ENCODE measurements at regions not wholly inside any gene's neighbourhood (a gene's known extent, or its start where the extent isn't known, plus 50 kb on each side); places are given as distances from the start of the nearest gene placed in this dataset.

DNA sequence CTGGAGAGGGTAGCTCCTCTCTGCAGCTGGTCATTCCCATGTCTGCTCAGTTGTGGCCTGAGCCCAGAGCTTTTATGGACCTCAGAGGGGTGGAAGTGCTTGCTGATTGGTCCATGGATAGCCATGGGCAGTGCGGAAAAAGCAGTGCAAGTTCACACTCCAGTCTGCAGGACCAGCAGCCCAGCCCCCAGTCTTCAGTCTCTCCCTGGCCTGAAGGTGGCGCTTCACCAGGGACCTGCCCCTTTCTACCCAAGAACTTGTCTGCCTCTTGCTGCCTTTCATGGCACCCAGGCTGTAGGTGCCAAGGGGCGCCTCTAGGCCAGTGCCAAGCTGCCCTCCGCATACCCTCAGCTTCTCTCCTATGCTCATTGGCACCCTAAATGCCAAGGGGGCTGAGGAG, 91.0 kb downstream of the TBXT start:
- intact Hi-C loops (cut with micrococcal nuclease), result no loop called here
- no peak overlapping the region for H3K4me3 Mint-ChIP-seq
- no peaks in the 10 kb centered on the region for H3K79me2 ChIP-seq (ENCODE audit: insufficient read depth, low read length)
- H3K9me3 Mint-ChIP-seq, result peaks cover 0 to 6% (median 2%) of the 10 kb centered on the region in 7 donors
- H3K4me1 ChIP-seq (ENCODE audit: control insufficient read depth in 1 of 2, insufficient read depth in 2 of 2, low read length in 2 of 2), result no peaks in the 10 kb centered on the region
- H3K9ac ChIP-seq (ENCODE audit: insufficient read depth, low read length, poor library complexity, severe bottlenecking), result no peak overlapping the region
- H3K27me3 Mint-ChIP-seq (ENCODE audit: low read depth in 3 of 3), result peaks cover 0 to 3% (median 2%) of the 10 kb centered on the region in 3 donors
- no peak overlapping the region for H2AFZ ChIP-seq (ENCODE audit: insufficient read depth, low read depth, low read length, poor library complexity, severe bottlenecking)
- H3K9me3 ChIP-seq (replicated peaks in 1 of 2; ENCODE audit: control insufficient read depth in 1 of 2, insufficient read depth in 1 of 2, low read length in 2 of 2), result no peaks in the 10 kb centered on the region
- no peak overlapping the region for H3K27ac ChIP-seq (ENCODE audit: low read depth in 1 of 2, low read length in 2 of 2)
- H3K36me3 Mint-ChIP-seq, result no peaks in the 10 kb centered on the region
- DNase-seq, result no peak
- H3K36me3 ChIP-seq (replicated peaks in 1 of 2; ENCODE audit: control insufficient read depth in 1 of 2, insufficient read depth in 2 of 2, low read length in 2 of 2), result no peaks in the 10 kb centered on the region
- H3K27ac Mint-ChIP-seq, result no peak overlapping the region
- no peak overlapping the region for H3K4me3 ChIP-seq (replicated peaks in 1 of 3; ENCODE audit: low read depth in 2 of 3, low read length in 3 of 3)
- H3K27me3 ChIP-seq (ENCODE audit: control insufficient read depth in 2 of 2, insufficient read depth in 2 of 2, low read length in 2 of 2), result no peaks in the 10 kb centered on the region
- H3K4me1 Mint-ChIP-seq, result no peaks in the 10 kb centered on the region
- H3K4me2 ChIP-seq (replicated peaks; ENCODE audit: extremely low read depth, low read length, poor library complexity, severe bottlenecking), result no peak overlapping the region
- WGBS (ENCODE audit: insufficient coverage), result 81% methylated on average over 4 of the region's 4 CpGs
- no peaks in the 10 kb centered on the region for H4K20me1 ChIP-seq (ENCODE audit: insufficient read depth, low read length)
- TF ChIP-seq, protein P1, sequence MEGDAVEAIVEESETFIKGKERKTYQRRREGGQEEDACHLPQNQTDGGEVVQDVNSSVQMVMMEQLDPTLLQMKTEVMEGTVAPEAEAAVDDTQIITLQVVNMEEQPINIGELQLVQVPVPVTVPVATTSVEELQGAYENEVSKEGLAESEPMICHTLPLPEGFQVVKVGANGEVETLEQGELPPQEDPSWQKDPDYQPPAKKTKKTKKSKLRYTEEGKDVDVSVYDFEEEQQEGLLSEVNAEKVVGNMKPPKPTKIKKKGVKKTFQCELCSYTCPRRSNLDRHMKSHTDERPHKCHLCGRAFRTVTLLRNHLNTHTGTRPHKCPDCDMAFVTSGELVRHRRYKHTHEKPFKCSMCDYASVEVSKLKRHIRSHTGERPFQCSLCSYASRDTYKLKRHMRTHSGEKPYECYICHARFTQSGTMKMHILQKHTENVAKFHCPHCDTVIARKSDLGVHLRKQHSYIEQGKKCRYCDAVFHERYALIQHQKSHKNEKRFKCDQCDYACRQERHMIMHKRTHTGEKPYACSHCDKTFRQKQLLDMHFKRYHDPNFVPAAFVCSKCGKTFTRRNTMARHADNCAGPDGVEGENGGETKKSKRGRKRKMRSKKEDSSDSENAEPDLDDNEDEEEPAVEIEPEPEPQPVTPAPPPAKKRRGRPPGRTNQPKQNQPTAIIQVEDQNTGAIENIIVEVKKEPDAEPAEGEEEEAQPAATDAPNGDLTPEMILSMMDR (IDR thresholded peaks at IDR 0.05), result no peak

DNA sequence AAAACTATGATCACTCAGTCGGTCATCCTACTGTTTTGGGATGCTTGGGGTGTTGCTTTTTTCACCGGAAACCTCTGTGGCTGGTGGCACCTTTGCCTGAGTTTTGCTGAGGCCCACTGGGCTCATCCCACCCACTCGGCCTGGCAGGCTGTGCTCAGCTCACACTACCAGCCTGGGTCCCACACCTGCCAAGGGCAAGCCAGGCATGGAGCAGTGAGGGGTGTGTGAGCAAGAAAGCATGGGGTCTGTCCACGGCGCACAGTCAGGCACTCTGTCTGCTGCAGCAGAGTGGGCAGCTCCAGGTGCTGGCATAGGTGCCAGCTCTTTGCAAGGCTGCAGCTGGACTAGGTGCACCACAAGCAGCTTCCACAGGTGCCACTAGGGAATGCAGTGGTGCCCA, 91.7 kb downstream of the TBXT start:
- no peaks in the 10 kb centered on the region for H3K36me3 Mint-ChIP-seq
- no peaks in the 10 kb centered on the region for H3K27me3 ChIP-seq (ENCODE audit: control insufficient read depth in 2 of 2, insufficient read depth in 2 of 2, low read length in 2 of 2)
- no peak overlapping the region for H2AFZ ChIP-seq (ENCODE audit: insufficient read depth, low read depth, low read length, poor library complexity, severe bottlenecking)
- no peaks in the 10 kb centered on the region for H3K9me3 ChIP-seq (replicated peaks in 1 of 2; ENCODE audit: control insufficient read depth in 1 of 2, insufficient read depth in 1 of 2, low read length in 2 of 2)
- TF ChIP-seq, protein P1 (IDR thresholded peaks at IDR 0.05), result no peak
- H4K20me1 ChIP-seq (ENCODE audit: insufficient read depth, low read length), result no peaks in the 10 kb centered on the region
- no peak overlapping the region for H3K9ac ChIP-seq (ENCODE audit: insufficient read depth, low read length, poor library complexity, severe bottlenecking)
- no peaks in the 10 kb centered on the region for H3K36me3 ChIP-seq (replicated peaks in 1 of 2; ENCODE audit: control insufficient read depth in 1 of 2, insufficient read depth in 2 of 2, low read length in 2 of 2)
- H3K79me2 ChIP-seq (ENCODE audit: insufficient read depth, low read length), result no peaks in the 10 kb centered on the region
- no peak overlapping the region for H3K4me3 Mint-ChIP-seq
- H3K4me2 ChIP-seq (replicated peaks; ENCODE audit: extremely low read depth, low read length, poor library complexity, severe bottlenecking), result no peak overlapping the region
- intact Hi-C loops (cut with micrococcal nuclease), result no loop called here
- DNase-seq, result no peak
- H3K4me3 ChIP-seq (replicated peaks in 1 of 3; ENCODE audit: low read depth in 2 of 3, low read length in 3 of 3), result no peak overlapping the region
- no peaks in the 10 kb centered on the region for H3K4me1 Mint-ChIP-seq
- peaks cover 0 to 3% (median 0%) of the 10 kb centered on the region in 3 donors for H3K27me3 Mint-ChIP-seq (ENCODE audit: low read depth in 3 of 3)
- whole genome bisulfite sequencing (ENCODE audit: insufficient coverage), result 100% methylated on average over 3 of the region's 5 CpGs
- H3K27ac ChIP-seq (ENCODE audit: low read depth in 1 of 2, low read length in 2 of 2), result no peak overlapping the region
- peaks cover 0 to 6% (median 2%) of the 10 kb centered on the region in 7 donors for H3K9me3 Mint-ChIP-seq
- H3K4me1 ChIP-seq (ENCODE audit: control insufficient read depth in 1 of 2, insufficient read depth in 2 of 2, low read length in 2 of 2), result no peaks in the 10 kb centered on the region
- H3K27ac Mint-ChIP-seq, result no peak overlapping the region
